ENCODE measurements at regions not wholly inside any gene's neighbourhood (a gene's known extent, or its start where the extent isn't known, plus 50 kb on each side); places are given as distances from the start of the nearest gene placed in this dataset.

DNA sequence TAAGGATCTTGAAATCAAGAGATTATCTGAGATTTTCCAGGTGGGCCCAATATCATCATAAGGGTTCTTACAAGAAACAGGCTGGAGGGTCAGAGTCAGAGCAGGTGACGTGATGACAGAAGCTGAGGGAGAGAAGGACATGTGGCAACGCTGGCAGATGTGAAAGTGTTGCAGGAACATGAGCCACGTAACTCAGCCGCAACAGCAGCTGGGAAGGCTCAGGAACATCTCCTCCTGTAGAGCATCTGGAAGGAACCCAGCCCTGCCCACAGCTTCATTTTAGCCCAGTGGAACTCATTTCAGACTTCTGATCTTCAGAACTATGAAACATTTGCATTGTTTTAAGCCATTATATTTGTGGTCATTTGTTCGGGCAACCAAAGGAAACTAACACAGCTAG, 156.3 kb upstream of the VEGFC start:
- no peaks in the 10 kb centered on the region for H3K27me3 ChIP-seq (ENCODE audit: control insufficient read depth in 1 of 2, insufficient read depth in 2 of 2, low read length in 2 of 2)
- no TSS peak for BruUV-seq (replicated peaks)
- ChIA-PET CTCF (ENCODE audit: low intra/inter-chr PET ratio, low total read pairs) (no interaction called here), POLR2A (no interaction called here)
- no peak for ATAC-seq
- H2AFZ ChIP-seq (ENCODE audit: low read length) = no peak overlapping the region
- 39% methylated on average over 5 of the region's 5 CpGs for WGBS (ENCODE audit: low lambda C conversion rate)
- in situ Hi-C loops (cut with HindIII; ENCODE audit: extremely low pct_ligation_motif_present, low pct_unique_long_range_greater_than_20kb) (no loop called here), intact Hi-C loops (cut with micrococcal nuclease; ENCODE audit: unreplicated experiment) (no loop called here)
- no peak overlapping the region for H3K4me3 ChIP-seq (replicated peaks in 1 of 3; ENCODE audit: insufficient read depth in 1 of 3, low read depth in 2 of 3, low read length in 3 of 3)
- no peak for DNase-seq (ENCODE audit: low spot score)
- no peak overlapping the region for H3K27ac ChIP-seq (ENCODE audit: extremely low read length, insufficient read depth, low read length)
- no peak overlapping the region for H3K4me2 ChIP-seq (ENCODE audit: low read depth, low read length)
- H3K79me2 ChIP-seq (ENCODE audit: insufficient read depth, low read length) = no peaks in the 10 kb centered on the region
- FAIRE-seq = no peak
- H4K20me1 ChIP-seq (ENCODE audit: insufficient read depth, low read length) = no peaks in the 10 kb centered on the region
- H3K36me3 ChIP-seq (replicated peaks in 1 of 2; ENCODE audit: control insufficient read depth in 1 of 2, insufficient read depth in 2 of 2, low read length in 2 of 2) = no peaks in the 10 kb centered on the region
- H3K9me3 ChIP-seq (ENCODE audit: low read length) = 0 out of 2 replicates have a peak, but pooled peaks cover under 1% of the 10 kb centered on the region
- no peak overlapping the region for H3K9ac ChIP-seq (ENCODE audit: insufficient read depth, low read depth, low read length)
- no peaks in the 10 kb centered on the region for H3K4me1 ChIP-seq (ENCODE audit: insufficient read depth, low read length)
- TF ChIP-seq, protein P1, sequence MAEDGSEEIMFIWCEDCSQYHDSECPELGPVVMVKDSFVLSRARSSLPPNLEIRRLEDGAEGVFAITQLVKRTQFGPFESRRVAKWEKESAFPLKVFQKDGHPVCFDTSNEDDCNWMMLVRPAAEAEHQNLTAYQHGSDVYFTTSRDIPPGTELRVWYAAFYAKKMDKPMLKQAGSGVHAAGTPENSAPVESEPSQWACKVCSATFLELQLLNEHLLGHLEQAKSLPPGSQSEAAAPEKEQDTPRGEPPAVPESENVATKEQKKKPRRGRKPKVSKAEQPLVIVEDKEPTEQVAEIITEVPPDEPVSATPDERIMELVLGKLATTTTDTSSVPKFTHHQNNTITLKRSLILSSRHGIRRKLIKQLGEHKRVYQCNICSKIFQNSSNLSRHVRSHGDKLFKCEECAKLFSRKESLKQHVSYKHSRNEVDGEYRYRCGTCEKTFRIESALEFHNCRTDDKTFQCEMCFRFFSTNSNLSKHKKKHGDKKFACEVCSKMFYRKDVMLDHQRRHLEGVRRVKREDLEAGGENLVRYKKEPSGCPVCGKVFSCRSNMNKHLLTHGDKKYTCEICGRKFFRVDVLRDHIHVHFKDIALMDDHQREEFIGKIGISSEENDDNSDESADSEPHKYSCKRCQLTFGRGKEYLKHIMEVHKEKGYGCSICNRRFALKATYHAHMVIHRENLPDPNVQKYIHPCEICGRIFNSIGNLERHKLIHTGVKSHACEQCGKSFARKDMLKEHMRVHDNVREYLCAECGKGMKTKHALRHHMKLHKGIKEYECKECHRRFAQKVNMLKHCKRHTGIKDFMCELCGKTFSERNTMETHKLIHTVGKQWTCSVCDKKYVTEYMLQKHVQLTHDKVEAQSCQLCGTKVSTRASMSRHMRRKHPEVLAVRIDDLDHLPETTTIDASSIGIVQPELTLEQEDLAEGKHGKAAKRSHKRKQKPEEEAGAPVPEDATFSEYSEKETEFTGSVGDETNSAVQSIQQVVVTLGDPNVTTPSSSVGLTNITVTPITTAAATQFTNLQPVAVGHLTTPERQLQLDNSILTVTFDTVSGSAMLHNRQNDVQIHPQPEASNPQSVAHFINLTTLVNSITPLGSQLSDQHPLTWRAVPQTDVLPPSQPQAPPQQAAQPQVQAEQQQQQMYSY (CRISPR knock-in tag; IDR thresholded peaks at IDR 0.05) = no peak
- TF ChIP-seq NR2F1 (CRISPR knock-in tag; IDR thresholded peaks at IDR 0.05) = no peak
- no peak for TF ChIP-seq ZNF703 (CRISPR knock-in tag; IDR thresholded peaks at IDR 0.05; ENCODE audit: borderline replicate concordance)
- TF ChIP-seq, protein P2, sequence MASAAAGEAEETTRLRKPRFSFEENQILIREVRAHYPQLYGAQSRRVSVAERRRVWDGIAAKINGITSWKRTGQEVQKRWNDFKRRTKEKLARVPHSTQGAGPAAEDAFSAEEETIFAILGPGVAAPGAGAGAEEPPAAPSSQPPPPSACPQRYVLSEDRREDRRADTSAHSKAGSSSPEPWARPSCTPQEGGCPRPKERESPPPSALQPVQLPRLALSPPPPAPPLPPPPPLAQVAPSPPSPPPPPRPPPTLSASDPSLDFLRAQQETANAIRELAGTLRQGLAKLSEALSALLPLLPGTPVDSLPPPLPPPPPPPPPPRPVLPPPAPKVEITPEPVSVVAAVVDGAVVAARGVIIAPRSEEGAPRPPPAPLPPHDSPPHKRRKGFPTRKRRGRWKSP (CRISPR knock-in tag; IDR thresholded peaks at IDR 0.05) = no peak
- TF ChIP-seq CTCF (CRISPR knock-in tag; IDR thresholded peaks at IDR 0.05) = no peak
- no peak for TF ChIP-seq ZNF230 (CRISPR knock-in tag; IDR thresholded peaks at IDR 0.05)
- no peak for TF ChIP-seq SNAPC2 (CRISPR knock-in tag; IDR thresholded peaks at IDR 0.05)
- no peak for TF ChIP-seq REL (CRISPR knock-in tag; conservative IDR thresholded peaks at IDR 0.05)
- TF ChIP-seq ZNF430 (CRISPR knock-in tag; IDR thresholded peaks at IDR 0.05) = no peak
- no peak for TF ChIP-seq JARID2 (CRISPR knock-in tag; IDR thresholded peaks at IDR 0.05; ENCODE audit: insufficient replicate concordance)
- no peak for TF ChIP-seq SMAD3 (CRISPR knock-in tag; IDR thresholded peaks at IDR 0.05)
- TF ChIP-seq ZNF782 (CRISPR knock-in tag; IDR thresholded peaks at IDR 0.05; ENCODE audit: borderline replicate concordance) = no peak
- TF ChIP-seq TBP (CRISPR knock-in tag; IDR thresholded peaks at IDR 0.05) = no peak
